Thyroid gland (tissue), 4 donors: ENCODE measurements at regions not wholly inside any gene's neighbourhood (a gene's known extent, or its start where the extent isn't known, plus 50 kb on each side); places are given as distances from the start of the nearest gene placed in this dataset.

Experiments used
- POLR2A ChIP-seq, 2 donors: fragments of 450-650 bp; IDR thresholded peaks; one replicate each; pipeline ENCODE4 v1.6.1; 2017; ENCODE audit warnings: antibody characterized with exemption in 2 of 2, mild to moderate bottlenecking in 2 of 2, moderate library complexity in 1 of 2
- TF ChIP-seq, protein P1 (sequence below), 6 experiments: fragments of 200-600 bp in 3 of 6; fragments of 450-650 bp in 3 of 6; sonication (generic) in 3 of 6; IDR thresholded peaks; one replicate each; pipeline ENCODE4 v1.5.1; 2016 to 2019; ENCODE audit warnings: antibody characterized with exemption in 6 of 6, mild to moderate bottlenecking in 2 of 6, inconsistent platforms in 1 of 6, moderate library complexity in 1 of 6

DNA sequence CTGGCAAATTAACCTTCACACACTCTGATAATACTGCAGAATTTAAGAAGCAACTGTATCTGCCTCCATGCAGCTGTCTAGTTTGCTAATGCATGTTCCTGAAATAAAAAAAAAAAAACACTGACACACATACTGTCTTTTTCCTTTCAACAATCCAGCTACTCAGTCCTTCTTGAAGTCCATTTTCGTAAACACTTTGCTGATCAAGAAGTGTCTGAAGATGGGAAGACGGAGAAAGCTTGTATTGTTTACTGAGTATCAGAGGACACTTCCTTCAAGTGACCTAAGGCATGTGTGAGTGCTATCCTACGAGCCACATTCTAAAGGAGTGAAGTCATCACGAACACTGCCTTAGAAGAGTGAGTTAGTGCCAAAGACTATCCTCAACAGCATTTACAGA is 82.6 kb downstream of the LUZP4 start:
- TF ChIP-seq, protein P1, sequence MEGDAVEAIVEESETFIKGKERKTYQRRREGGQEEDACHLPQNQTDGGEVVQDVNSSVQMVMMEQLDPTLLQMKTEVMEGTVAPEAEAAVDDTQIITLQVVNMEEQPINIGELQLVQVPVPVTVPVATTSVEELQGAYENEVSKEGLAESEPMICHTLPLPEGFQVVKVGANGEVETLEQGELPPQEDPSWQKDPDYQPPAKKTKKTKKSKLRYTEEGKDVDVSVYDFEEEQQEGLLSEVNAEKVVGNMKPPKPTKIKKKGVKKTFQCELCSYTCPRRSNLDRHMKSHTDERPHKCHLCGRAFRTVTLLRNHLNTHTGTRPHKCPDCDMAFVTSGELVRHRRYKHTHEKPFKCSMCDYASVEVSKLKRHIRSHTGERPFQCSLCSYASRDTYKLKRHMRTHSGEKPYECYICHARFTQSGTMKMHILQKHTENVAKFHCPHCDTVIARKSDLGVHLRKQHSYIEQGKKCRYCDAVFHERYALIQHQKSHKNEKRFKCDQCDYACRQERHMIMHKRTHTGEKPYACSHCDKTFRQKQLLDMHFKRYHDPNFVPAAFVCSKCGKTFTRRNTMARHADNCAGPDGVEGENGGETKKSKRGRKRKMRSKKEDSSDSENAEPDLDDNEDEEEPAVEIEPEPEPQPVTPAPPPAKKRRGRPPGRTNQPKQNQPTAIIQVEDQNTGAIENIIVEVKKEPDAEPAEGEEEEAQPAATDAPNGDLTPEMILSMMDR (IDR thresholded peaks at IDR 0.05): no peak
- no peak for TF ChIP-seq POLR2A (IDR thresholded peaks at IDR 0.05)
